Activated CD4-positive, alpha-beta T cell treated with anti-CD3 and anti-CD28 coated beads, Interleukin-2, Interleukin-4, amounts not matched to agents 100 ng/mL and 50 ng/mL, durations not matched to agents 16 hours and 8 hours (primary cell): ENCODE measurements at regions not wholly inside any gene's neighbourhood (a gene's known extent, or its start where the extent isn't known, plus 50 kb on each side); places are given as distances from the start of the nearest gene placed in this dataset.
"Not testable (repeated sequence)": the region's sequence is repeated elsewhere in the genome, so short reads cannot be mapped to it uniquely, and the experiment has no call there.

Source experiments
- DNase-seq: peaks from one replicate; pipeline ENCODE4 v3.0.0-alpha.2; 2020; ENCODE audit warnings: low spot score

- DNase-seq = no peak
These were observed 851.3 kb downstream of the TBC1D22A start for GRCh38 chr22:47613606-47614350.

GRCh38 chr22:47613181-47613580 lies 850.7 kb downstream of the TBC1D22A start:
- DNase-seq = not testable (repeated sequence)

- DNase-seq = no peak
These were observed 850.0 kb downstream of the TBC1D22A start for GRCh38 chr22:47612311-47612910.

GRCh38 chr22:47610764-47611163 lies 848.3 kb downstream of the TBC1D22A start:
- no peak for DNase-seq

GRCh38 chr22:47610281-47610680 lies 847.8 kb downstream of the TBC1D22A start:
- no peak for DNase-seq

- DNase-seq = no peak
These were observed 847.2 kb downstream of the TBC1D22A start for GRCh38 chr22:47609653-47610052.

GRCh38 chr22:47608421-47608820 lies 846.0 kb downstream of the TBC1D22A start:
- no peak for DNase-seq

GRCh38 chr22:47607486-47607885 lies 845.0 kb downstream of the TBC1D22A start:
- no peak for DNase-seq

- no peak for DNase-seq
These were observed 844.0 kb downstream of the TBC1D22A start for GRCh38 chr22:47606426-47606825.

- DNase-seq = no peak
These were observed 843.4 kb downstream of the TBC1D22A start for GRCh38 chr22:47605886-47606285.

GRCh38 chr22:47605441-47605840 lies 843.0 kb downstream of the TBC1D22A start:
- DNase-seq = no peak

- no peak for DNase-seq
These were observed 842.1 kb downstream of the TBC1D22A start for GRCh38 chr22:47604563-47604962.

GRCh38 chr22:47602732-47603131 lies 840.3 kb downstream of the TBC1D22A start:
- no peak for DNase-seq

- DNase-seq = no peak
These were observed 839.2 kb downstream of the TBC1D22A start for GRCh38 chr22:47601666-47602065.

- no peak for DNase-seq
These were observed 838.6 kb downstream of the TBC1D22A start for GRCh38 chr22:47600791-47601625.

- DNase-seq = no peak
These were observed 837.8 kb downstream of the TBC1D22A start for GRCh38 chr22:47600281-47600680.

- DNase-seq = no peak
These were observed 837.3 kb downstream of the TBC1D22A start for GRCh38 chr22:47599753-47600152.

GRCh38 chr22:47598864-47599263 lies 836.4 kb downstream of the TBC1D22A start:
- DNase-seq = no peak

GRCh38 chr22:47597041-47597440 lies 834.6 kb downstream of the TBC1D22A start:
- DNase-seq = no peak

- no peak for DNase-seq
These were observed 833.8 kb downstream of the TBC1D22A start for GRCh38 chr22:47596176-47596690.

GRCh38 chr22:47594836-47595521 lies 832.5 kb downstream of the TBC1D22A start:
- DNase-seq = no peak

- no peak for DNase-seq
These were observed 831.5 kb downstream of the TBC1D22A start for GRCh38 chr22:47593911-47594311.
